SU-DHL-6 (cell line): ENCODE measurements at regions not wholly inside any gene's neighbourhood (a gene's known extent, or its start where the extent isn't known, plus 50 kb on each side); places are given as distances from the start of the nearest gene placed in this dataset.

Experiments
- EZH2phosphoT487 ChIP-seq: fragments of 200-600 bp; sonication (generic), shearing (Covaris generic); conservative IDR thresholded peaks from 2 replicates; pipeline ENCODE4 v1.6.1; 2018; ENCODE audit warnings: mild to moderate bottlenecking, antibody characterized with exemption, low read length, moderate library complexity, mixed read lengths
- TF ChIP-seq, protein P1 (sequence below): fragments of 200-600 bp; sonication (generic); IDR thresholded peaks from one replicate; pipeline ENCODE4 v1.5.1; 2017; ENCODE audit warnings: antibody characterized with exemption, mild to moderate bottlenecking, low read length, moderate library complexity; ENCODE audit not compliant: insufficient read depth, poor library complexity, severe bottlenecking

DNA sequence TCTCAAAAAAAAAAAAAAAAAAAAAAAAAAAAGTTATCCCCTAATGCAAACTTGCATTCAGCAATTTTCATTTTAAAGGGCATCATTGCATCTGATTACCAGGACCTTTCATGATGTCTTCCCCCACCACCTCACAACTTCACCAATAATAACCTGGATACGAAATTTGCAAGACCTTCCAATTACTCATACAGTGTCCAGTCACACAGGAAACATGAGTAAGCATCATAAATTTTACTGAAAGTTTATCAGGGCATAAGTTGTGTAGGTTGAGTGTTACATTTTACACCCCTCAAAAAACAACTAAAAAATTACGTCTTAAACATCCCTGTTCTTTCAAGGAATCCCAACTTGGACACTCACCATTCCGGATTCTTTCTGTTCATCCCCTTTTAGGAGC, 79.1 kb upstream of the ANKEF1 start:
- TF ChIP-seq, protein P1, sequence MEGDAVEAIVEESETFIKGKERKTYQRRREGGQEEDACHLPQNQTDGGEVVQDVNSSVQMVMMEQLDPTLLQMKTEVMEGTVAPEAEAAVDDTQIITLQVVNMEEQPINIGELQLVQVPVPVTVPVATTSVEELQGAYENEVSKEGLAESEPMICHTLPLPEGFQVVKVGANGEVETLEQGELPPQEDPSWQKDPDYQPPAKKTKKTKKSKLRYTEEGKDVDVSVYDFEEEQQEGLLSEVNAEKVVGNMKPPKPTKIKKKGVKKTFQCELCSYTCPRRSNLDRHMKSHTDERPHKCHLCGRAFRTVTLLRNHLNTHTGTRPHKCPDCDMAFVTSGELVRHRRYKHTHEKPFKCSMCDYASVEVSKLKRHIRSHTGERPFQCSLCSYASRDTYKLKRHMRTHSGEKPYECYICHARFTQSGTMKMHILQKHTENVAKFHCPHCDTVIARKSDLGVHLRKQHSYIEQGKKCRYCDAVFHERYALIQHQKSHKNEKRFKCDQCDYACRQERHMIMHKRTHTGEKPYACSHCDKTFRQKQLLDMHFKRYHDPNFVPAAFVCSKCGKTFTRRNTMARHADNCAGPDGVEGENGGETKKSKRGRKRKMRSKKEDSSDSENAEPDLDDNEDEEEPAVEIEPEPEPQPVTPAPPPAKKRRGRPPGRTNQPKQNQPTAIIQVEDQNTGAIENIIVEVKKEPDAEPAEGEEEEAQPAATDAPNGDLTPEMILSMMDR = no peak
- TF ChIP-seq EZH2phosphoT487 = no peak
